ENCODE measurements at regions not wholly inside any gene's neighbourhood (a gene's known extent, or its start where the extent isn't known, plus 50 kb on each side); places are given as distances from the start of the nearest gene placed in this dataset.

DNA sequence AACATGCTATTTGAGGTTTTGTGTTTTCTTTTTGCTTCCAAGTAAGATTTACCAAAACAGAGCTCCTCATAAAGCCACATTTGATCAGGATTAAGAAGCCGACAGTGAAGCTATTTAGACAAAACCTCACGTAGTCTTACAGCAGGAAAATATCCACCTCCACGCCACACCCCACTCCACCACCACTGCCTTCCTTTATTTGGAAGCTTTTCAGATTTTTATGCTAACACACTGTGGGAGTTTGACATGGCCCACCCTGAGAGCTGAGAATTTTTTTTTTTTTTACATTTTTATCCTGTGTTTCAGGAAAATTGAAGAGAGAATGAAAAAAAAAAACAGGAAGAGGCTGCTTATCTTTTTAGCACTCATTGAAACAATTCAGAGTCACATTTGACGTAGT, 104.8 kb upstream of the MC3R start:
- H3K27me3 Mint-ChIP-seq (ENCODE audit: low read depth): no peaks in the 10 kb centered on the region
- H3K36me3 Mint-ChIP-seq (ENCODE audit: low read depth): no peaks in the 10 kb centered on the region
- H3K4me1 Mint-ChIP-seq (ENCODE audit: low read depth): no peaks in the 10 kb centered on the region
- no peak for DNase-seq (ENCODE audit: low spot score)
- H3K9me3 Mint-ChIP-seq (ENCODE audit: low read depth): peaks cover 34% of the 10 kb centered on the region
- TF ChIP-seq, protein P1, sequence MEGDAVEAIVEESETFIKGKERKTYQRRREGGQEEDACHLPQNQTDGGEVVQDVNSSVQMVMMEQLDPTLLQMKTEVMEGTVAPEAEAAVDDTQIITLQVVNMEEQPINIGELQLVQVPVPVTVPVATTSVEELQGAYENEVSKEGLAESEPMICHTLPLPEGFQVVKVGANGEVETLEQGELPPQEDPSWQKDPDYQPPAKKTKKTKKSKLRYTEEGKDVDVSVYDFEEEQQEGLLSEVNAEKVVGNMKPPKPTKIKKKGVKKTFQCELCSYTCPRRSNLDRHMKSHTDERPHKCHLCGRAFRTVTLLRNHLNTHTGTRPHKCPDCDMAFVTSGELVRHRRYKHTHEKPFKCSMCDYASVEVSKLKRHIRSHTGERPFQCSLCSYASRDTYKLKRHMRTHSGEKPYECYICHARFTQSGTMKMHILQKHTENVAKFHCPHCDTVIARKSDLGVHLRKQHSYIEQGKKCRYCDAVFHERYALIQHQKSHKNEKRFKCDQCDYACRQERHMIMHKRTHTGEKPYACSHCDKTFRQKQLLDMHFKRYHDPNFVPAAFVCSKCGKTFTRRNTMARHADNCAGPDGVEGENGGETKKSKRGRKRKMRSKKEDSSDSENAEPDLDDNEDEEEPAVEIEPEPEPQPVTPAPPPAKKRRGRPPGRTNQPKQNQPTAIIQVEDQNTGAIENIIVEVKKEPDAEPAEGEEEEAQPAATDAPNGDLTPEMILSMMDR (IDR thresholded peaks at IDR 0.05): no peak
- H3K27ac Mint-ChIP-seq (ENCODE audit: unreplicated experiment): no peak overlapping the region
- H3K4me3 Mint-ChIP-seq (ENCODE audit: unreplicated experiment): no peak overlapping the region

DNA sequence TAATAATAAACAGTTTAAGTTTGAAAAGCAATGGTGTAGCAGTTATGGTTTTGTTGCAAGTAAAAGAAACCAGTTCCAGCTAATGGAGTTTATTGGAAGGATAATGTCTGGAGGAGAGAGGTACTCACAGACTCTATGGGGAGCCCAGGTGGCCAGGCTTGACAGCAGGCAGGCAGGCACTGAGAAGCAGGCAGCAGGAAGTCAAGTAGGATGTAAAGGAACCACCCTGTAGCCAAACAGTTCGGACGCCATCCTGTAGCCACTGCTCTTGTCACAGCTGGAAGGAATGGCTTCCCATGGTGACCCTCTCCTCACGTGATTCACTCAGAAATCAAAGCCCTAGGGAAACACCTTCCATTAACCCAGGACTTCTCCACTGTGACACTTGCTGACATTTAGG, 96.7 kb upstream of the MC3R start:
- no peaks in the 10 kb centered on the region for H3K27me3 Mint-ChIP-seq (ENCODE audit: low read depth)
- no peak for DNase-seq (ENCODE audit: low spot score)
- no peaks in the 10 kb centered on the region for H3K36me3 Mint-ChIP-seq (ENCODE audit: low read depth)
- no peak overlapping the region for H3K4me3 Mint-ChIP-seq (ENCODE audit: unreplicated experiment)
- H3K4me1 Mint-ChIP-seq (ENCODE audit: low read depth): no peaks in the 10 kb centered on the region
- no peak overlapping the region for H3K27ac Mint-ChIP-seq (ENCODE audit: unreplicated experiment)
- TF ChIP-seq, protein P1 (IDR thresholded peaks at IDR 0.05): no peak
- peaks cover 24% of the 10 kb centered on the region for H3K9me3 Mint-ChIP-seq (ENCODE audit: low read depth)

DNA sequence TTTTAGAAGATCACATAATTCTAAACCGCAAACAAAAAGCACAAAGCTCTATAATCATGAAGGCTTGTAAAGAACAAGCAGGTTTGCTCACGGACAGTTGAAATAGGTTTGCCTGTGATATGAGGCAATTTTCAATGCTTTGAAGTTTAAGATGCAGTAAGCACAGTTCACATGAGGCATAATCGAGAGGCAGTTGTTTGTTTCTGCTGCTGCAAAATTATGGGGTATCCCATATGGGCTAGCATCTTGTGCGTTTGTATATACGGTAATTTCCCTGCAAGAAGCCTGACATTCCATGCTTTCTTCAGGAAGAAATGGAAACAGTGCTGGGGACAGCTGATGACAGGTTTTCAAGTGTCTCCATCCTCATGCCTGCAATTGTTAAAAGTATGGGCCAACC, 94.6 kb upstream of the MC3R start:
- DNase-seq (ENCODE audit: low spot score): no peak
- H3K36me3 Mint-ChIP-seq (ENCODE audit: low read depth): no peaks in the 10 kb centered on the region
- H3K4me3 Mint-ChIP-seq (ENCODE audit: unreplicated experiment): no peak overlapping the region
- H3K27ac Mint-ChIP-seq (ENCODE audit: unreplicated experiment): no peak overlapping the region
- TF ChIP-seq, protein P1 (IDR thresholded peaks at IDR 0.05): no peak
- H3K27me3 Mint-ChIP-seq (ENCODE audit: low read depth): no peaks in the 10 kb centered on the region
- H3K4me1 Mint-ChIP-seq (ENCODE audit: low read depth): no peaks in the 10 kb centered on the region
- peaks cover 14% of the 10 kb centered on the region for H3K9me3 Mint-ChIP-seq (ENCODE audit: low read depth)

DNA sequence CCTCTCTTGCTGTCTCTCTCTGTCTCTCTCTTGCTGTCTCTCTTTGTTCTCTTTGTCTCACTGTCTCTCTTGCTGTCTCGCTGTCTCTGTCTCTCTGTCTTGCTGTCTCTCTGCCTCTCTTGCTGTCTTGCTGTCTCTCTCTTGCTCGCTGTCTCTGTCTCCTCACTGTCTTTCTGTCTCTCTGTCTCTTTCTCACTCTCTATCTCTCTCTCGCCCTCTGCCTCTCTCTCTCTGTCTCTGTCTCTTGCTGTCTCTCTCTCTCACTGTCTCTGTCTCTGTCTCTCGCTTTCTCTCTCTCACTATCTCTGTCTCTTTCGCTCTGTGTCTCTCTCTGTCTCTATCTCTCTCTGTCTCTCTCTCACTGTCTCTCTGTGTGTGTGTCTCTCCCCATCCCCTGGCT, 92.9 kb upstream of the MC3R start:
- Mint-ChIP-seq H3K4me1 (ENCODE audit: low read depth) (no peaks in the 10 kb centered on the region), H3K4me3 (ENCODE audit: unreplicated experiment) (no peak overlapping the region), H3K27ac (ENCODE audit: unreplicated experiment) (no peak overlapping the region), H3K9me3 (ENCODE audit: low read depth) (peaks cover 17% of the 10 kb centered on the region), H3K36me3 (ENCODE audit: low read depth) (no peaks in the 10 kb centered on the region), H3K27me3 (ENCODE audit: low read depth) (no peaks in the 10 kb centered on the region)
- no peak for DNase-seq (ENCODE audit: low spot score)
- TF ChIP-seq, protein P1 (IDR thresholded peaks at IDR 0.05): no peak

DNA sequence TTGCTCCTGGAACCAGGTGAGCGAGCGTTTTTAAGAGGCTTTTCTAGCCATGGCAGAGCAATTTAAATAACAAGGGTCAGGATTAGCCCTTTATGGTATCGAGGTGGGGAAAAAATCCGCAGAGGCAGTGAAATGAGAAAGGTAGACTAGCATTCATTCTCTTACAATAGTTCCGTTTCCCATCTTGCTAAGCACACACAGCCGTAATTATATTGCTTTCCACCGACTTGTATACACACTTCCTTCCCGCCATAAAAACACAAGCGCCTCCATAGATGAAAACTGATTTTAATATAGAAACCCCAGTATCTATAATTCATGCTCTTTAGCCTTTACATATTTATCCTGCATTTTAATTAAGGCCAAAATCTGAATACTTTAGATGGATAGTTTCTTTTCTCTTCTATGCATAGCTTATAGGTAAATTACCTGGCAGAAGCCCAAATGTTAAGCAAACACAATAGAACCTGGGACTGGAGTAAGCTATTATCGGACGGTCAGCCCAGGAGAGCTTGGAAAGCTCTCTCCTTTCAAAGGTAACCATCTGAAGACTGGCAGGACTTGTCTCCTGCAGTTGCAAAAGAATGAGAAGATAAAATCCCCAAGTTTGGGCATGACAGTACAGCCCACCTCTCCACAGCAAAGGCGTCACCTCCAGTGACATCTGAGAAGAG, 90.9 kb upstream of the MC3R start:
- Mint-ChIP-seq H3K4me3 (ENCODE audit: unreplicated experiment) (no peak overlapping the region), H3K36me3 (ENCODE audit: low read depth) (no peaks in the 10 kb centered on the region), H3K27ac (ENCODE audit: unreplicated experiment) (no peak overlapping the region), H3K9me3 (ENCODE audit: low read depth) (peaks cover 16% of the 10 kb centered on the region), H3K4me1 (ENCODE audit: low read depth) (no peaks in the 10 kb centered on the region), H3K27me3 (ENCODE audit: low read depth) (no peaks in the 10 kb centered on the region)
- no peak for DNase-seq (ENCODE audit: low spot score)
- TF ChIP-seq, protein P1 (IDR thresholded peaks at IDR 0.05): no peak
